SK-N-SH treated with all-trans-retinoic acid at 6 μM for 48 hours (cell line): ENCODE measurements at regions not wholly inside any gene's neighbourhood (a gene's known extent, or its start where the extent isn't known, plus 50 kb on each side); places are given as distances from the start of the nearest gene placed in this dataset.

Source experiments
- BACH2 ChIP-seq: fragments of 250-450 bp; sonication (Bioruptor Pico); IDR thresholded peaks from 2 replicates; pipeline ENCODE4 v1.9.0; 2021; ENCODE audit warnings: mild to moderate bottlenecking, borderline replicate concordance
- GLIS3 ChIP-seq: fragments of 250-450 bp; sonication (Bioruptor Pico); IDR thresholded peaks from 2 replicates; pipeline ENCODE4 v1.5.0; 2020; ENCODE audit warnings: mild to moderate bottlenecking, moderate library complexity
- PATZ1 ChIP-seq: fragments of 250-450 bp; sonication (Bioruptor Pico); IDR thresholded peaks from 2 replicates; pipeline ENCODE4 v1.8.0; 2020; ENCODE audit warnings: mild to moderate bottlenecking, moderate library complexity, borderline replicate concordance
- RARB ChIP-seq: fragments of 250-450 bp; sonication (Bioruptor Pico); IDR thresholded peaks from 2 replicates; pipeline ENCODE4 v1.8.0; 2021; ENCODE audit warnings: mild to moderate bottlenecking, moderate library complexity
- TOX ChIP-seq: fragments of 250-450 bp; sonication (Bioruptor Pico); IDR thresholded peaks from 2 replicates; pipeline ENCODE4 v1.8.0; 2021; ENCODE audit warnings: mild to moderate bottlenecking, moderate library complexity, borderline replicate concordance
- ZFP30 ChIP-seq: fragments of 450-650 bp; formaldehyde crosslinking; IDR thresholded peaks from 2 replicates; pipeline ENCODE4 v1.5.0; 2022; ENCODE audit warnings: mild to moderate bottlenecking, moderate library complexity

- TF ChIP-seq PATZ1 (no peak), TOX (no peak), BACH2 (CRISPR knock-in tag) (no peak), RARB (no peak), ZFP30 (CRISPR knock-in tag) (no peak), GLIS3 (no peak)
Observed at GRCh38 chr15:31893780-31894179, 136.5 kb upstream of the CHRNA7 start.
